Hematopoietic multipotent progenitor cell treated with erythropoietin and hydrocortisone succinate and interleukin-3 and kit ligand, for 6 days (in vitro differentiated cells): ENCODE measurements at regions not wholly inside any gene's neighbourhood (a gene's known extent, or its start where the extent isn't known, plus 50 kb on each side); places are given as distances from the start of the nearest gene placed in this dataset.

Source experiments
- DNase-seq: peaks from one replicate; pipeline ENCODE4 v3.0.0-alpha.2; 2015

DNA sequence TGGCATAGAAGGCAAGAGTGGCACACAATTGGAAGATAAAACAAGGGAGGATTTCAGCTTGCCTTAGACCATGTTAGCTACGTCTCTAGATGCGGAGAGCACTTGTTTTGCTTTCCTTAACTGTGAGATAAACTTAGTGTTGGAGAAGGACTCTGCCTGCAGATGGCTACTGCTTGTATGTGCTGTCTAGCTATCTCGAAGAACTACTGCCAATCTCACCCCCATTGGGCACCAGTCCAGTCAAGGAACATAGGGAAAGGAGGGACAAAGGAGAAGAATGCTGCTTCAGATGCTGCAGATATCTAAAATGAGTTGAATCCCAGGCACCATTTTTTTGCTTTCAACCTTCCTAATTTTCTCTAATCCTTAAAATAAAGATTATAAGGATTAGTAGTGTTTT, 726.0 kb upstream of the ARGLU1 start:
- DNase-seq: no peak

DNA sequence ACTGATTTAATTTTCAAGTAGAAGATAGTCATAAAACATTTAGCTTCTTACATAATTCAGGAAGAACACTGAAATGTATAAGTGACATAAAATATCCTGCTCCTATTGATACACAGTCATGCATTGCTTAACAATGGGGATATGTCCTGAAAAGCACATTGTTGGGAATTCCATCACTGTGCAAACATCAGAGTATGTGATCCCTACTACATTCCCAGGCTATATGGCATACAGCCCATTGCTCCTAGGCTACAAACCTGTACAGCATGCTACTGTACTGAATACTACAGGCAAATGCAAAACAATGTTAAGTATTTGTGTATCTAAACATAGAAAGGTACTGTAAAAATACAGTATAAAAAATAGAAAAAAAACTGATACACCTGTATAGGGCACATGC, 723.9 kb upstream of the ARGLU1 start:
- no peak for DNase-seq

DNA sequence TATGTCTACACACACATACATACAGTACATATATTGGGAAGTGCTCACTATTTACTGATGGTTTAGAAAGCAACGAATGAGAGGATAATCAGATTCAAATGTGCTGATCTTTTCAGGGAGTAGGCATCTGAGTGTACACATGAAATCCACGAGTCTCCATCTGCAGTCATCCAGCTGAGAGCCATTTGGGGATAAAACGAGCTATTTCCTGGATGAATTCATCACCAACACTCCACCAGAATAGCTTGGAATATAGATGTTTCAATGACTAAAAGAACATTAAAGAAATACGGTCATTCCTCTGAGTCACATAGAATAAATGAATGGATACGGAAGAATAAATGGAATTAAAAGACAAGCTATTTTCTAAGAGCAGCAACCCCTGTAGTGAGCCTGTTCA, 721.6 kb upstream of the ARGLU1 start:
- DNase-seq: no peak

DNA sequence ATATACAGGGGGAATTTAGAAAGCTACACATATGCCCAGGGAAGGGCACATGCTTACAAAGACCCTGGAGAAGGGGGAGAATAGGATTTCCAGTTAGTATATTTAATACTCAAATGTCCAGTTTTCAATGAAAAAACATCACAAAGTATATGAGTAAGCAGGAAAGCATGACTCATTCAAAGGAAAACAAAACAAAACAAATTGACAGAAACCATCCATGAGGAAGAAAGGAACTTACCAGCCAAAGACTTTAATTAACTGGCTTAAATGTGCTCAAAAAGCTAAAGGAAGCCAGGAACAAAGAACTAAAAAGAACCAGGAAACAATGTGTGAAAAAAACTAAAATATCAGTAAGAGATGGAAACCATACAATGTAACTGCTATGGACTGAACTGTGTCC, 716.2 kb upstream of the ARGLU1 start:
- DNase-seq: no peak

DNA sequence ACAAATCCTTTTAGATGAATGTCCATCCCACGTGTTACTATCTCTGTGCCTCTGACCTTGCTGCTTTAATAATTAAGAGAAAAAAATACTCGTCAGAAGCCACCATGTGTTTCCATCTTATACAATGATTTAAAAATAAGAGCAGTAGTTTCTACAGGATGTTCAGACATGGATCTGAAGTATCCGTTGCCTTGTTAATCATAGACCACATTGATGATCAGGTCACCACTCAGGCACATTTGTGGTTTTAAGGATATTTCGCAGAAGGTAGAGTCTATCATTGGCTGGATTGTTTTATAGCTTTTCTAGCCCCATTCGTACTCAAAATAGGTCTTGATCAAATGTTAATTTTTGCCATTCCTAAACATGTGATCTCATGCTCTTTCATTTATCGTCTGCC, 710.0 kb upstream of the ARGLU1 start:
- no peak for DNase-seq

DNA sequence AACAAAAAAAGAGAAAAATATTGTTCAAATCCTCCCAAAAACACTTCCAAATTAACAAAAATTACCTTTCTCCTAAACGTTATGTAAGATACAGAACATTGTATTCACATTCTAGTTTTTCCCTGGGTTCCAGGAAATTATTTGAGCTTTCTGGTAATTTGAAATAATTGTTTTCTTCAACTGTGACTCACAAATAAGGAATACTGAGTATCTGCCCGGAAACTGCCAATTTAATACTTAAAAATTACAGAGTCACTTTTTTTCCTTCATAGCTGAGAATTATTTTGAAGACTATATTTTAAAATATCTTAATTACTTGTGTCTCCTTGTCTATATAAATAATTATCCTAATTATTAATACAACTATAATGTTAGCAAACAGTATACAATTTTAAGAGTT, 709.0 kb upstream of the ARGLU1 start:
- DNase-seq: no peak

DNA sequence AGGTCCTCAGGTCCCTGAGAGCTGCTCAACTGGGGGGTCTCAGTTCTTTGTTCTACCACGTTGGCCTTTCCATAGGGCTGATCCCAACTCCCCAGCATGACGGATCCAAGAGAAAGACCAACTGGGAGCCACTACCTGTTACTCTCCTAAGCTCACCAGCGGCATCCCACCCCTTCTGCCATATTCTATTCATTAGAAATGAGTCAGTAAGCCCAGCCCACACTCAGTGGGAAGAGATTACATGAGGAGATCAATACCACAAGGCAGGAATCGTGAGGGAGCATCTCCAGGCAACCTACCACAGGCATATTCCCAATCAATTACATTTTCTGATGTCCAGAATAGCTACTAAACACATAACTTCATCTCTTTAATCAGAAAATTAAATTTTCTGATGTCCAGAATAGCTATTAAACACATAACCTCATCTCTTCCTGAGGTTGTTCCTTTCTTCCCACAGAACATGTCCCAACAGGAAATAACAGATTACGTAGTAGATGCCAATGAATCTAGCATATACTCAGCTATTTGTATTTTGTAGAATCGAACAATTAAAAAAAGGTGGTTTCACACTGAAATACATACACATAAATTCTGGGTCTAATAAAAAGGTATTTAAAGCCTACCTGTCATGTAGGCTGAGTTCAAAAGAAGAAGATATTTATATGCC, 708.1 kb upstream of the ARGLU1 start:
- no peak for DNase-seq

DNA sequence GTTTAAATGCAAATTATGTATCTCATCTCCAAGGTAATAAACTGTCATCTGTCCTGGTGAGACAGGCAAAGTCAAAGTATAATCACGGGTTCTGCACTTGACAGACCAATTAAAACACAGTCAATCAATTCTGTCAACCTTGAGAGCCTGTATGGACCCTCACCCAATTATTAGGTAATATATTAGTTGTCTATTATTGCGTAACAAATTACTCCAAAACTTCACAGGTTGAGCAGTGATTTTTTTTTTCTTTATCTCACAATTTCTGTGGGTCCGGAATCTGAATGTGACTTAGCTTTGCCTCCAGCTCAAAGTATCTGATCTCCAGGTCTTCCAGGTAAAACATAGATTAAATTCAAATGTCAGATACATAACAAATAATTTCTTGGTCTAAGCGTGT, 707.4 kb upstream of the ARGLU1 start:
- DNase-seq: no peak

DNA sequence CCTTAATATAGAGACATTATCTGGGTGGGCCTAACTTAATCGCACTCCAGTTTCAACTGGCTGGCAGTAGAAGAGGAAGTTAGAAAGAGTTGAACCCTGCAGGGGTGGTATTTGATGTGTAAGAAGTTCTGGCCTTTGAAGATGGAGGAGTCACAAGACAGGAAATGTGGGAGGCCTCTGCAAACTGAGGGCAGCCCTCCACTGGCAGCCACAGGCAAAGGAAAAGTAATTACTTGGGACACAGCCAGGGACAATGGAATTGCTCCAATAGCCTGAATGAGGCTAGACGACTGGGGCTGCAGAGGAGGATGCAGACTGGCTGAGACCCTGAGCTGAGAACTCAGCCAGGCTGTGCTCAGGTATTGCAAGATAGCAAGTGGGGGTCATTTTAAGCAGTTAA, 703.3 kb upstream of the ARGLU1 start:
- DNase-seq: no peak

DNA sequence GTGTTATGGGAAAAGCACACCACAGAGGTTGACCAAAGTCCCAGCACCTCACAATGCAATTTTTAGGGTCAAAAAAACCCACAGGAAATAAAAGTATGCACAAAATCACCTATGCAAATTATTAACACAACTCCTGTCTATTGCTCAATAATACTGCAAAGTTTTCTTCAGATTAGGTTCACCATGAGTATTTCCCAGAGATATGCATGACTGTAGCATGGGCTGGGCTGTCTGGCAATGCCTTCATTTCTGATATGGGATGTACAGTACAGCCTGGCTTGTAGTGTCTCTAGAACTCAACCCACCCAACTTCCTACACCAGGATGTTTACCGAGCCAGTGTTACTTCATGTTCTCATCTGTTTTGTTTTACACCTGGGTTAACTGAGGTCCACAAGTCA, 698.7 kb upstream of the ARGLU1 start:
- DNase-seq: no peak

DNA sequence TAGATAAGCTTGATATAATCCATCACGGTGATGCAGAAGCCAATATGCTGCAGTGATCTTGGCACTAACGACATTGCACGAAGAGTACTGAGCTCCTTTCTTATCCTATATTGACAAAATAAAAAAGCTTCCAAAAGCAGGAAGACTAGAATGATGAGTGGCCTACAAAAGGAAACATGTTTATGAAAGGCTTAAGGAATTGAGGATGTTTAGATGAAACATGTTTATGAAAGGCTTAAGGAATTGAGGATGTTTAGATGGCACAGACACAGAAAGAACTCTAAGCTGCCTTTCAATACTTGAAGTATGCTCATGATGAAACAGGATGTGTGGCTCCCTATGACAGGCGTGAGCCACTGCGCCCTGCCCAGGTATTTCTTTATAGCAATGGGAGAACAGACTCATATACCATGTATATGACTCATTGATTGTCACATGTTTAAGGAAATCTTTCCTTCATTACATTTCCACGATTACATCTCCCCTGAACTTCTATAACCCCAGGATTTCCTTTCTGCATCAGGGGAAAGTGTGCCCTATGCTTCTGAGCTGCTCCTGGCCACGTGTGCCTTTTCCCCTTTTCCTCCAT, 690.8 kb upstream of the ARGLU1 start:
- DNase-seq: no peak

DNA sequence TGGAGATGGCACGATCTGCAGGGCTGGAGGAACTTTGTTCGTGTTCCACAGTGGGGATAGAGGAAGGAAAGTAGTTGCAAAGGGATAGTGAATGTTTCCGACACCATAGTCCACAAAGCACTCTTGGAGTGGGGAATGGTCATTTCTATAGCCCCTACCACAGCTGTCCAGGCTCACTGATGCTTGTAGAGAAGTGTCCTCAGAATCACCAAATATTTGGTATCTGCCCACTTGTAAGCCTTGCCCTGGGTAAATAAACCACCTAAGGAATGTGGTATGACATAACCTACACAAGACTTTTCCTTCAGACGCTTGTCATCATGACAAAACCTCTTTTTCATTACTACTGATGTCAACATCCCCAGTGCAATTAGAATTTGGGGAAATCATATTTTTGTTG, 686.5 kb upstream of the ARGLU1 start:
- DNase-seq: no peak

DNA sequence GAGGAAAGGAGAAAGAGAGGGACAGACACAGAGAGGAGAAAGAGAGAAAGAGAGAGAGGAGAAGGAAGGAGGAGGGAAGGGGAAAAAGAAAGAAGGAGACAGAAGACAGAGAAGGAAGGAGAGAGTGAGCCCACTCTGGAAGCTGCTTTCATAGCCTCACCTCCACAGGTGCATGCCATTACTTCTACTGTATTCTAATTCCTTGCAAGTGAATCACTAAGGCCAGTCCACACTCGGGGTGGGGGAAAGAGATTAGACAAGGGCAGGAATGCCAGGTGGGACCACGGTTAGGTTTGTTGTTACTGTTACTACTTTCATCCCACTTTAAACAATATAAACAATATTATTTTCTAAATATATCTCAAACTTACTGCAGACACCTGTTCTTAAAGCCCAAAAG, 684.5 kb upstream of the ARGLU1 start:
- no peak for DNase-seq

DNA sequence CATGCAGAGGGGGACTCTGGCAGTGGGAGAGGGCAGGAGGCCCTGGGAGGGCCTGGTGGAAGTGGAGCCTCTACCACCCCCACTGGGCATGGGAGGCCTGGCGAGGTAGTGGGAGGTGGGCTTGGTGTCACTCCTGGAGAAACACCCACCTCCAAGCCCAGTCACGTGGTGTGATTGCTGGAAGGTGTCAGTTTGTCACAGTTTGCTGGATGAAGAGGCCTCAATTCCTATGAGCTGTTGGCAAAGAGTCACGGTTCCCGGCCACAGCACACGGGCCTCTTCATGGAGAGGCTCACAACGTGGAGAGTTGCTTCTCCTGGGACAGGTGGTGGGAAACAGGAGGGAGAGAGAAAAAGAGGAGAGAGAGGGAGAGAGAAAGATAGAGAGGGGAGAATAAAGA, 684.1 kb upstream of the ARGLU1 start:
- no peak for DNase-seq

DNA sequence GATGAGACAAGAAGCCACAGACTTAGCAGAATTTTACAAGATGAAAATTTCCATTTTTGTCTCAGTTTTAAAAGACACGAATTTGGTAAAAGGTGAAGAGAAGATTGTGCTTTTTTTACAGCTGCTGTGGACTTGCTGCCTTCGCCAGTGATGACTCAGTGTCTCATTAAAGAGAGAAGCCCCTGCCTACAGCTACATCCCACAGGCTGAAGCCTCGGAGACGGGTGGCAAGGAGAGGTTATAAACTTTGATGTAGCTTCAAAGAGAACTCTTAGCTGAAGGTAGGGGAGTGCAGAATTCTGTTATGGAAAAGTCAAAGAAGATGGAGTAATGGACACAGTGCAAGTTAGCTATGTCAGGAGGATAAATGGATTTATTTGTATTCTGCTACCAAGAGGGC, 683.4 kb upstream of the ARGLU1 start:
- no peak for DNase-seq

DNA sequence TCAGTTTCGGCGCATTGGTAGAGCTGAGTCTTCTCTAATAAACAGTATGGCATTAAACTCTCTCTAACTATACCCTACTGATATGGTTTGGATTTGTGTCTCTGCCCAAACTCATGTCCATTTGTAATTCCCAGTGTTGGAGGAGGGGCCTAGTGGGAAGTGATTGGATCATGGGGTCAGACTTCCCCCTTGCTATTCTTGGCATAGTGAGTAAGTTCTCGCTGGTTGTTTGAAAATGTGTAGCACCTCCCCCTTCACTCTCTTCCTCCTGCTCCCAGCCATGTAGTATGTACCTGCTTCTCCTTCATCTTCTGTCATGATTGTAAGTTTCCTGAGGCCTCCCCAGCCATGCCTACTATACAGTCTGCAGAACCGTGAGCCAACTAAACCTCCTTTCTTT, 682.7 kb upstream of the ARGLU1 start:
- no peak for DNase-seq

DNA sequence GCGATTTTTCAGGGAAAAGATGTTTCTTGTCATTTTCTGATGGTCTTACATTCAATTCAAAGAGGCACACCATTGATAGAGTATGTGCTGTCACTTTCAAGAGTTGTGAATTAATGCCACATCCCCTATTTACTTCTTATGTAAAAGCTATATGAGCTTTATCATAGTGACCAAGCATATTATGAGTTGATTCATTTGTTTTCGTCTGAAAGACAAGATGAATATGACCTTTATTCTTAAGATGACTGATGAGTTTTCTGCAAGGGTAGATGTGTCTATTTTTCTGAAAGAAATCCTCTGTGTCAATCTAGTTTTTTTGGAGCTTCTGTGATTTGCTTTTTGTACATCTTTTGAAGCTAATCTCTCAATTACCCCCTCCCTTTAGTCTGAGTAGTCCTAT, 676.3 kb upstream of the ARGLU1 start:
- no peak for DNase-seq

DNA sequence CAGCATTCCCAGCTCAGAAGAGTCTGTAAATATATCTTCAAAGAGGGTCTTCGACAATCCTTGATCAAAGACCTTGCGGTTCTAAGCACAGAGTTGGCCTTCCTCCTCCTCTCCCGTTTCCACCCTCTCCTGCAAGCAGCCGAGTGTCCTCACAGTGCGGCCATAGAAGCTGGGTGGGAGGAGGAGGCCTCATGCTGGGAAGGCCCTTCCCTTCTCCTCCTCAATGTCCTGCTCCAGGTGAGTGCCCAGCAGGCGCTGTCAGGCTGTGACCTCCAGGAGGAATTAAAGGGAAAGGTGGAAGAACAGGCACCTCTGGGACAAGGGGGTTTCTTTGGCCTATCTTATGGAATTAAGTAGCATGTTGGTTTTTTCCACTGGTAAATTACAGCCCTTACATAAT, 674.2 kb upstream of the ARGLU1 start:
- no peak for DNase-seq

DNA sequence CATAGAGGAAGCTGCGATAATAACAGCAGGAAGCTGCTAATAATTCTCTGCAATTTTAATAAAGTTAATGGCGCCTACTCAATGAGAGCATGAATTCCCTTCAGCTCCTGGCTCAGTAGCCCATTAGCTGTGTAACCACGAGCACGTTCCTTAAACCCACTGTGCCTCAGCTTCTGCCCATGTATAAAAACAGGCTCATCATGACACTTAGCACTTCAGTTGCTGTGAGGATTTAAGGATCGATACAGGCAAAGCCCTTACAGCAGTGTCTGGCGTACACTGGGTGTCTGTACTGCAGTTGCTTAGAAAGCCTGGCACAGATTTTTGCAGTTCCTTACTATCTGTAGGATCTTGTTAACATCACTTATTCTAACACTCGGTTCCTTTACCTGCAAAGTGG, 673.4 kb upstream of the ARGLU1 start:
- no peak for DNase-seq

DNA sequence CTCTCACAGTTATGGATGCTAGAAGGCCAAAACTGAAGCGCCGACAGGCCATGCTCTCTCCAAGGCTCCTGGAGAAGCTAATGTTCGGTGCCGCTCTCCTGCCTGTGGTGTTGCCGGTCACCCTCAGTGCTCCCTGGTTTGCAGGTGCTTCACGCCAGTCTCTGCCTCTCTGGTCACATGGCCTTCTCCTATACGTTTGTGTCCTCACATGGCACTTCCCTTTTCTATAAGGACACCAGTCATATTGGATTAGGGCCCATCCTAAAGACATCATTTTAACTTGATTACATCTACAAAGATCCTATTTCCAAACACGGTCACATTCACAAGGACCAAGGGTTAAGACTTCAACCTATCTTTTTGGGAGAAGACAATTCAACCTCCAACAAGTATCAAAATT, 671.3 kb upstream of the ARGLU1 start:
- DNase-seq: no peak

DNA sequence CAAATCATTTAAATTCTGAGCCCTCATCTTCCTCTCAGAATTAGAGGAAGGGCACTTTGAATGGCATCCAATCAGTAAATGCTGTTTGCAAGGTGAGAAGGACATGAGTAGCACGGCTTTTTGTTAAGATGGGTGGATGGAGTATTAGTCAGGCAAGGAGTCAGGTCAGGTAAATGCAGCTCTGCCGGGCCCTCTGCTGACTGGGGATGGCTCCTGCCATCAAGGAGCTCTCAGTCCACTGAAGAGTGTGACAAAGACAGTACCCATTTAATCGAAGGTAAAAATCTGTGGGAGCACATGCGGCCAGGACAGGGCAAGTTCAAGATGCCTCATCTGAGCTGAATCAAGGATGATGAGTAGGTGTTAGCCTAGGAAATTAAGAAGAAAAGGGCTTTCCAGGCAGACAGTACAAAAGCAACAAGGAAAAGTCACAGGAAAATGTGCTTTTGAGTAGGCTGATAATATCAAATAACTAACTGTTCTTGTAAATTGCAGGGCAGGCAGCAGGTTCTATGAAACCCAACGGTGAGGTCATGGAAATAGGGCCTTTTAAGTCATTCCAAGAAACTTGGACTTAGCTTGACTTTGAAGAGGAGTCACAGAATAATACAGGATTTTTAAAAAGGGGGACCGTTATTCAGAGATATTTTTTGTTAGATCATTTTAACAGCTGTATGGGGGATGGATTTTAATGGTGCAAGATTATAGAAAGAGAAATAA, 670.5 kb upstream of the ARGLU1 start:
- no peak for DNase-seq

DNA sequence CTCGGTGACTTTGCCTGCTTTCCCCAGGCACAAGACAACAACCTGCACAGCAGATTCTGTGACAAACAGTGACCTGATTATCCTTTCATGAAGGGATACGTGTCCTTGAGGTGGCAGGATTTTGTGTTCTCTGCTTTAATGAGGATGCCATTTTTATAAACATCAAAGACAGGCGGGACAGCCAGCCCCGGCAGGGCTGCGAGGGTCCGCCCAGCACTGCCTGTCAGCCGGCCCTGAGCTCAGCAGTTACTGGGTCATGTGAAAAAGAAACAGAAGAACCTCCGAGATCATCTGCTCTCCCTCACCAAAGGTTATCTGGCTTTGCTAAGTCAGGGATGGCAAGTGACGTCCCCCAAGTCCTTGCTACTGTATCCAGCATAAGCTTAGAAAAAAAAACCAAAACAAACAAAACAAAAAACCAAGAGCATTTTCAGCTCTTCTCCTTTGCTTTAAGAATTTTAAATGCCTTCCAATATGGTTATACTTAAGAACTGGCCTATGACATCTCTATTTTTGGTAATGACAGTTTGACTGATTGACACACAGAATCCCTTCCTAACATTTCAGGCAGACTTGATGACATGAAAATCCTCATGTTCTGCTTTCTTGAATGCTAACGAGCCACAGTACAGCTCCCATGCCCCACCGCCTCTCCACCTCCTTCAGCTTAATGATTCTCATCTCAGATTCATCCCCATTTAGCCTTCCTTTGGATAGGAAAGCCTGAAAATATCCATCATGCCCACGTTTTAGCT, 666.6 kb upstream of the ARGLU1 start:
- no peak for DNase-seq

DNA sequence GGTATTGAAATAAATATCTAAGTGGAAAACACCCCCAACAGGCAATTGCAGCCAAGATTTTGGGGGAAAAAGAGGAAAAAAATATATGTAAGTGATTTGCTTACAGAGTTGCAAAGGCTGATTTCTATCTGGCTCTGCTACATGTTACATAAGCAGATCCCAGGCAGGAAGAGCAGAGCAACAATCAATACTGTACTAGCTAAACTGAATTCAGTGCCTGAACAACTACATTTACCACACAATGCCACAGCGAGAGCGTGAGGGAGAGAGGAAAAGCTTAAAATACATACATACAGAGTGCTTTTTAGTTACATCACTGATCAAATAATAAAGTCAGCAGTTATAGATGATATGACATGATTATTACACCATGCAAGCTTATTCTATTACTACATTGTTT, 665.6 kb upstream of the ARGLU1 start:
- DNase-seq: no peak

DNA sequence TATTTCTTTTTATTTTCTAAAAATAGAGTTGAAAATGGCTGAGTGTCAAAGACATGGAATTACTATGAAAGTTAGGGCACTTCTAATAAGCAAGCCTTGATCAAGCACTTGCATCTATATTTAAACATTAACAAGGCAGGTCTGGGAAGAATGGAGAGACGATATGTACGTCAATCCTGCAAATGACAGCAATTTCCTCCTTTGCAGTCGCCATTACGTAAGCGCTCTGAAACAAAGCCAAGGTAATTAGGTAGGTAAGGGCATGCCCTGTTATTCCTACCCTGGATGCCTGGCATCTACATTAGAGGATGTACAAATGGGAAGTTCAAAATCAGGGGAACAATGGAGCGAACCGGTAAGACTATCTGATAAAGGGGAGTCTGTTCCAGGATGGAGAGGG, 664.0 kb upstream of the ARGLU1 start:
- DNase-seq: no peak
